Panc1 (cell line): ENCODE measurements at regions not wholly inside any gene's neighbourhood (a gene's known extent, or its start where the extent isn't known, plus 50 kb on each side); places are given as distances from the start of the nearest gene placed in this dataset.

Experiments
- CTCF ChIP-seq: fragments of 450-650 bp; IDR thresholded peaks from 2 replicates; pipeline ENCODE4 v1.5.1; 2017; ENCODE audit warnings: mild to moderate bottlenecking
- REST ChIP-seq, 2 experiments: IDR thresholded peaks; 2 replicates each; pipeline ENCODE4 v1.6.1; 2011 to 2012; ENCODE audit warnings: low read depth in 2 of 2, control low read depth in 1 of 2, low read length in 1 of 2, mild to moderate bottlenecking in 1 of 2, moderate library complexity in 1 of 2; ENCODE audit not compliant: insufficient read depth in 1 of 2
- TCF7L2 ChIP-seq: IDR thresholded peaks from 2 replicates; pipeline ENCODE4 v1.6.1; 2011; ENCODE audit warnings: mild to moderate bottlenecking, low read depth, low read length, inconsistent platforms

GRCh38 chr10:78969719-78970118 is 99.0 kb upstream of the ZMIZ1 start:
- TF ChIP-seq TCF7L2 (no peak), CTCF (no peak), REST (IDR thresholded peaks at IDR 0.05; ENCODE audit: insufficient read depth in 1 of 2, low read depth in 2 of 2, low read length in 1 of 2) (no peak)
